Liver (tissue), 3 donors: ENCODE measurements at regions not wholly inside any gene's neighbourhood (a gene's known extent, or its start where the extent isn't known, plus 50 kb on each side); places are given as distances from the start of the nearest gene placed in this dataset.

Source experiments
- CTCF ChIP-seq: fragments of 150-350 bp; IDR thresholded peaks from 2 replicates; pipeline ENCODE4 v1.5.1; 2017; ENCODE audit warnings: improper control_type of control experiment, low read depth, low read length; ENCODE audit not compliant: missing input control
- EGR1 ChIP-seq, 2 donors: IDR thresholded peaks; 2 replicates each; pipeline ENCODE4 v1.6.1; 2016 to 2018; ENCODE audit warnings: antibody characterized with exemption in 2 of 2, low read depth in 2 of 2
- GABPA ChIP-seq, 2 donors: IDR thresholded peaks in 1 of 2; conservative IDR thresholded peaks in 1 of 2; 2 replicates each; pipeline ENCODE4 v1.6.1; 2016; ENCODE audit warnings: antibody characterized with exemption in 2 of 2, mild to moderate bottlenecking in 1 of 2, moderate library complexity in 1 of 2
- RXRA ChIP-seq, 2 donors: IDR thresholded peaks; 2 replicates each; pipeline ENCODE4 v1.6.1; 2017 to 2018; ENCODE audit warnings: antibody characterized with exemption in 2 of 2, mild to moderate bottlenecking in 1 of 2
- SP1 ChIP-seq: IDR thresholded peaks from 2 replicates; pipeline ENCODE4 v1.6.1; 2018; ENCODE audit warnings: antibody characterized with exemption, mild to moderate bottlenecking
- YY1 ChIP-seq: IDR thresholded peaks from 2 replicates; pipeline ENCODE4 v1.6.1; 2016; ENCODE audit warnings: antibody characterized with exemption, mild to moderate bottlenecking
- TF ChIP-seq, protein P1 (sequence below): IDR thresholded peaks from 2 replicates; pipeline ENCODE4 v1.6.1; 2016; ENCODE audit warnings: antibody characterized with exemption
- TF ChIP-seq, protein P2 (sequence below): IDR thresholded peaks from 2 replicates; pipeline ENCODE4 v1.6.1; 2016; ENCODE audit warnings: antibody characterized with exemption, mild to moderate bottlenecking
- donor health status: healthy.
- donor health status: healthy.

DNA sequence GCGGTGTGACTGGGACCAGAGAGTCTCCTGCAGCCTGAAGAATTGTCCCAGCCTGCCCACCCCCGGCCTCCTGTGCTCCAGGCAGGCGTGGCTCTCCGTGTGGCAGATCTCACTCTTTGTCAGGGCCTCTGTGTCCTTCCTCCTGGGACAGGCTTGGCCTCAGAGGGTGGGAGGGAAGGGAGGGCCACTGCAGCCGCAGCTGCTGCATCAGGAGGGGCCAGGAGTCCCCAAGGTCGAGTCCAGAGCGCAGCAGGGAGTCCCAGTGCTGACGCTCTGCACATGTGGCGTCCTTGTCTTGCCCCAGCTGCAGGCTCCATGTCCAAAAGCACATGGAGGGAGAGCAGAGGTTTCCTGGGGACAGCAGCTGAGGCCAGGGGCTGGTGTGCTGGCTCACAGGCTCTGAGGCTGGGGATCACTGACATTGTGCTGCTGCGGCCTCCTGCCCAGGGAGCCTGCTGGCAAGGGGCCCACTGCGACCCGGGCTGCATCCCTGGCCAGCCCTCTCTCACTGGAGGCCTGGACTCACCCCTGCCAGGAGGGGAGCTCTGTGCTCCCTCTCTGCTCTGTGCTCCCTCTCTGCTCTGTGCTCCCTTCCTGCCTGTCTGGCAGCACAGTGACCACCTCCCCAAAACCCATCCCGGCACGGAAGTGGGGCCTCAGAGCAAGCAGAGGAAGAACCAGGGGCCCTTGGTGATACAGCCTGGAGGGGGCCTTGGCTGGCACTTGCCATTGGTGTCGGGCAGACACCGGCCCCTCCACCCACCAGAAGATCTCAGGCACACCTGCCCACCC, 114.6 kb upstream of the RET start:
- TF ChIP-seq CTCF (no peak), RXRA (IDR thresholded peaks at IDR 0.05) (no peak), YY1 (no peak), EGR1 (IDR thresholded peaks at IDR 0.05; ENCODE audit: low read depth in 2 of 2) (no peak), GABPA (IDR thresholded peaks at IDR 0.05 in 1 of 2, conservative IDR thresholded peaks at IDR 0.05 in 1 of 2) (no peak), SP1 (no peak)
- TF ChIP-seq, protein P1, sequence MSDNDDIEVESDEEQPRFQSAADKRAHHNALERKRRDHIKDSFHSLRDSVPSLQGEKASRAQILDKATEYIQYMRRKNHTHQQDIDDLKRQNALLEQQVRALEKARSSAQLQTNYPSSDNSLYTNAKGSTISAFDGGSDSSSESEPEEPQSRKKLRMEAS = no peak
- TF ChIP-seq, protein P2, sequence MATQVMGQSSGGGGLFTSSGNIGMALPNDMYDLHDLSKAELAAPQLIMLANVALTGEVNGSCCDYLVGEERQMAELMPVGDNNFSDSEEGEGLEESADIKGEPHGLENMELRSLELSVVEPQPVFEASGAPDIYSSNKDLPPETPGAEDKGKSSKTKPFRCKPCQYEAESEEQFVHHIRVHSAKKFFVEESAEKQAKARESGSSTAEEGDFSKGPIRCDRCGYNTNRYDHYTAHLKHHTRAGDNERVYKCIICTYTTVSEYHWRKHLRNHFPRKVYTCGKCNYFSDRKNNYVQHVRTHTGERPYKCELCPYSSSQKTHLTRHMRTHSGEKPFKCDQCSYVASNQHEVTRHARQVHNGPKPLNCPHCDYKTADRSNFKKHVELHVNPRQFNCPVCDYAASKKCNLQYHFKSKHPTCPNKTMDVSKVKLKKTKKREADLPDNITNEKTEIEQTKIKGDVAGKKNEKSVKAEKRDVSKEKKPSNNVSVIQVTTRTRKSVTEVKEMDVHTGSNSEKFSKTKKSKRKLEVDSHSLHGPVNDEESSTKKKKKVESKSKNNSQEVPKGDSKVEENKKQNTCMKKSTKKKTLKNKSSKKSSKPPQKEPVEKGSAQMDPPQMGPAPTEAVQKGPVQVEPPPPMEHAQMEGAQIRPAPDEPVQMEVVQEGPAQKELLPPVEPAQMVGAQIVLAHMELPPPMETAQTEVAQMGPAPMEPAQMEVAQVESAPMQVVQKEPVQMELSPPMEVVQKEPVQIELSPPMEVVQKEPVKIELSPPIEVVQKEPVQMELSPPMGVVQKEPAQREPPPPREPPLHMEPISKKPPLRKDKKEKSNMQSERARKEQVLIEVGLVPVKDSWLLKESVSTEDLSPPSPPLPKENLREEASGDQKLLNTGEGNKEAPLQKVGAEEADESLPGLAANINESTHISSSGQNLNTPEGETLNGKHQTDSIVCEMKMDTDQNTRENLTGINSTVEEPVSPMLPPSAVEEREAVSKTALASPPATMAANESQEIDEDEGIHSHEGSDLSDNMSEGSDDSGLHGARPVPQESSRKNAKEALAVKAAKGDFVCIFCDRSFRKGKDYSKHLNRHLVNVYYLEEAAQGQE = no peak
